Ecto neural progenitor cell (in vitro differentiated cells): ENCODE measurements at regions not wholly inside any gene's neighbourhood (a gene's known extent, or its start where the extent isn't known, plus 50 kb on each side); places are given as distances from the start of the nearest gene placed in this dataset.
"Not testable (repeated sequence)": the region's sequence is repeated elsewhere in the genome, so short reads cannot be mapped to it uniquely, and the experiment has no call there.

Source experiments
- DNase-seq: peaks from one replicate; pipeline ENCODE4 v3.0.0-alpha.2; 2018; ENCODE audit warnings: low spot score

DNA sequence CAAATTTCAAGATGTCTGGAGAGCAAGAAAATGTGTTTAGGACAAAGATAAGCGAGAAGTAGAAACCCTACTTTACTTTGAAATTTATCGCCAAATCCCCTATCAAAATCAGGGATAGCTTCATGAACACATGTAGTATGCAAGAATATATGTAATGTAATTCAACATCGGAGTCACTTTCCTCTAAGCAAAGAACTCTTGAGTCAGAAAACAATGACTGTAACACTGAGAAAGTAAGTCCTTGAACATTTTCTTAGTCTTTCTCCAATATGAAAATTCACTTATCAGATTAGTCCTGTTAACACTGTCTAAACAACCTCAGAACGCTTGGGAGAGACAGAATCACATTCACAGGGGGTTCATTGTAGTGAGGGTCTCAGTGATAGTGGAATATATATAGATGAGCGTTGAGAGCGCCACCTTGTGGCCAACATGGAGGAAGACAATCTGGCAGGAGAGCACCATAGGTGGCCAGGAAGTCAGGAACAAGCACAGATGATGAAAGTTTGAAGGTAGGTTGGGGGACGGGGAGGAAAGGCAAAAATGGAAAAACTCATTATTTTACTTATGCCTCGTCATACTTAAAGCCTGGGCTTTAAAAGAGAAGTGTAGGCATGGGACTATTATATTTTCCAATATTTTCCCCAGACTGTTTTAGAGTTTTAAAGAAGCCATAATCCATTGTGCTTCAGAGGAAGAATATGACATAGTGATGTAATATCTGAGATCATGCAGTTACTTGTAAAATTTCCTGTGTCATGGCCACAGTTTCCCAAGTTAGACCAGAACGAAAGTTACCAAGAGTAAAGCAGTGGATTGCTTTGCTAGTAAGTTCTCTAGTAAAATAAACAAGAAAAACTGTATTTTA, 115.5 kb upstream of the GNAI1 start:
- DNase-seq, result peak; percentile 65

DNA sequence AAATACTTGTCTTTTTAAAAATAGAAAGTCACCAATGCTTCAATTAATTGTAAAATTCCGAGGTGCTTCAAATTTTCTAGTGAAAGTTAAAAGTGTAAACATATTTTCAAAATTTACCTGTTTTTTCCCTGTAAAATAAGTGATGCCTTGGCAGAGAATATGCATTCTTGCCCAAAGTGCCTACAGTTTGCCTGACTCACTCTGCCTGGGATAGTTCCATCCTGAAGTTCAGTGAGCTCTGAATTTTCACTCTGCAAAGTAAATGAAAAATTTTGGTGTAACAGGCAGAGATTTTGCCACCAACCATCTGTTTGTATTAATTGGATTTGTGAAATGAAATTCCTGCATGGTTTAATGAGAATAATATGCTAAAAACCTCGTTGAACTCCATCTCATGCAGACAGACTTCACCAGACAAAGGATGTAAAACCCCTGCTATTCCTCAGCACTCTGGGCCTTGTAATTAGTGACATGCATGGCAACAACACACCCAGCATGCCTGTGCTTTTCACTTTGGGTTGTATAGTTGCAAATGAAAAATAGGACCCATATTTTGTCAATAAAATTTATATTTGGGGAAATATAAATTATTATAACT, 117.4 kb upstream of the GNAI1 start:
- no peak for DNase-seq

DNA sequence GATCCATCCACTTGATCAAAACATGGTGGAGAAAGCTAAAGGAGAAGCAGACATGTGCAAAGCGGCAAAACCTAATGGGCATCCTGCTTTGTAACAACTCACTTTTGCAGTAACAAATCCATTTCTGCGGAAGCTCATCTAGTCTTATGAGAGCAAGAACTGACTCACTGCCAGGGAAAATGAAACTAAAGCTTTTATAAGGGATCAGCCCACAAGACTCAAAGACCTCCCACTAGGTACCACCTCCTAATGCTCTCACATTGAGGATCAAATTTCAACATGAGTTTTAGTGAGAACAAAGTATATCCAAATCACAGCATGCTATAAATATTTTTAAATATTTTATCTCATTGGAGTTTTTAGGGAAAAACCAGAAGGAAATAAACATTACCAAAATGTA, 120.1 kb upstream of the GNAI1 start:
- no peak for DNase-seq

DNA sequence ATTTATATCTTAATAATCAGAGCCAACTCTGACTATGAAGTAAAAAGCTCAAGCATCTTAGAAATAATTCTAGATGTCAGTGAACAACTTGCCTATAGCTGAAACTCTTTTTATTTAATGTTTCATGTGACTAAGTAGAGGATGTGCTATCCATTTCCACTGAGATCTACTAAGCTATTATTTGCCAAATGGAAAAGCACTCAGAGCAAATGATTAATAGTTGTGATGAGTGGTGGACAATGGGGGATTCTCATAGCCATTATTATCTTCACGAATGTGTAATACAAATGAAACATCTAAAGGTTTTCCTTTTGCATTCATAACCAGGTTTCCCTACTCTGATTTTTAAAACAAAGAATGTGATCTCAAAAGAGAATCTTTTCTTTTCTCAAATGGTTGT, 126.6 kb upstream of the GNAI1 start:
- no peak for DNase-seq

DNA sequence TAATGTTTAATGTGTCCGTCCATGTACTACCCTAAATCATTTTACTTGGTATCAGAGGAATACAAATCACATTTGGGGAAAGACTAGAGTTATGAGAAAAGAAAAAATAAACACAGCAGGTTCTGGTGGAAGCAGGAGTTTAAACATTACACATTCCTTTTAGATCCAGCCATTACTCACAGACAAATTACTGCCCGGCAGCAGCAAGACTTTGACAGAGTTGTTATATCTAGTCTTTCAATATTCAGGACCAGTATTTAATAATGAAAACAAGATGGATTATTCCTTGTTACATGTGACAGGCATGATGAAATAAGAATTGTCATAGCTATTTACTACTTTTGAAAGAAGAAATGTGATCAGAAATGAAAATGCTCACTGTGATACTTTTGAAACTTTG, 131.8 kb upstream of the GNAI1 start:
- DNase-seq, result no peak

DNA sequence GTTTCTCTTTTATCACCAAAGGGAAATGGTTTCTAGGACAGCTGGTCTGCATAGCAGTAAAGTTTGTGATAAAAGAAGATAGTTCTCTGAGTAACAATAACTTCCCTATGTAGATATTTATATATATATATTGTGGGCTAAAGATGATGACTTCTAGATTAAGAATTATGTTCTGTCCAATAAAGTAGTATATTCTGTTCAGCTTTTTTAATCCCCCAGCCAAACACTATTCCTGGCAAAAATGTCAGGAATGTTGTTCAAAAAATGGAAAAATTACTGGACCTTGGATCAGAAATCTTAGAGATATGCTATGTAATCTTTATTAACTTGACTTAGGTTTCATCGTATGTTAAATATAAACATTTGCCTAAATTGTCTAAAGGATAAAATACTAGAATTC, 136.3 kb upstream of the GNAI1 start:
- DNase-seq, result no peak

DNA sequence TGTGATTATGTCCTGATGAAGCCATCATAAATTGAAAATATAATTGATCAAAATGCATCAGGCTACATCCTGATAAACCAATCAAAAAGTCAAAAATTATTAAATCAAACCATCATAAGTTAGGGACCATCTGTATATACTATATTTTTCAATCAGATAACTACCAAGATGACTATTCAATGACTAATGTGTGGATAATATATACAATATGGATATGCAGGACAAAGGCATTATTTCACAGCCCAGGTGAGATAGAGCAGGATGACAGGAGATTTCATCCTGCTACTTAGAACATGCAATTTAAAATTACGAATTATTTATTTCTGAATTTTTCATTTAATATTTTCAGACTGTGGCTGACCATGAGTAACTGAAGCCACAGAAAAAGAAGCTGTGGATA, 137.3 kb upstream of the GNAI1 start:
- DNase-seq, result no peak

DNA sequence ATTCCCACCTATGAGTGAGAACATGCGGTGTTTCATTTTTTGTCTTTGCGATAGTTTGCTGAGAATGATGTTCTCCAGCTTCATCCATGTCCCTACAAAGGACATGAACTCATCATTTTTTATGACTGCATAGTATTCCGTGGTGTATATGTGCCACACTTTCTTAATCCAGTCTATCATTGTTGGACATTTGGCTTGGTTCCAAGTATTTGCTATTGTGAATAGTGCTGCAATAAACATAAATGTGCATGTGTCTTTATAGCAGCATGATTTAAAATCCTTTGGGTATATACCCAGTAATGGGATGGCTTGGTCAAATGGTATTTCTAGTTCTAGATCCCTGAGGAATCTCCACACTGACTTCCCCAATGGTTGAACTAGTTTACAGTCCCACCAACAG, 138.9 kb upstream of the GNAI1 start:
- not testable (repeated sequence) for DNase-seq

DNA sequence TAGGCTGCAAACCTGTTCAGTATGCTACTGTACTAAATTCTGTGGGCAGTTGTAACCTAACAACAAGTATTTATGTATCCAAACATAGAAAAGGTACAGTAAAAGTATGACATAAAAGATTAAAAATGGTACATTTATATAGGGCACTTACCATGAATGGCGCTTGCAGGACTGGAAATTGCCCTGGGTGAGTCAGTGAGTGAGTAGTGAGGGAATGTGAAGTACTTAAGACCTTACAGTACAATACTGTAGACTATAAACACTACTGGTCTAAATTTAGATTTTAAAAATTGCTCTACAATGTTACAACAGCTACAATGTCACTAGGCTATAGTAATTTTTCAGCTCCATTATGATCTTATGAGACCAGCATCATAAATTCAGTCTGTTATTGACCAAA, 146.0 kb upstream of the GNAI1 start:
- DNase-seq, result no peak

DNA sequence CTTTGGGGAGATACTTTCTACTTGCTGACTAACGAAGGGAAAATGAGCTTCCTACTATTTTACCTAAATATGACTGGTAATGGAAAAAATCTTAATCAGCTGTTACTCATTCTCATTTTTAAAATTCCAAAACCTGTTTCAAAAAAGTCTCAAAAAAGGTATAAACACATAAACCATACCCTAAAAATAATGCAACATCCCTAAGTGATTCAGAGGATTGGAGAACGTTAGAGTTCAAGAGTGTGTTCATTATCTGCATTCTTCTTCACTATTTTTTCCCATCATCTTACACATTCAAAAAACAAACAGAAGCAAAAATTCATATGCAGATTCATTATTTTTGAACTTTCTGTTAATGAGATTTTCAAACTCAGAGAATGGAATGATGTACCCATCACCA, 150.4 kb upstream of the GNAI1 start:
- DNase-seq, result no peak

DNA sequence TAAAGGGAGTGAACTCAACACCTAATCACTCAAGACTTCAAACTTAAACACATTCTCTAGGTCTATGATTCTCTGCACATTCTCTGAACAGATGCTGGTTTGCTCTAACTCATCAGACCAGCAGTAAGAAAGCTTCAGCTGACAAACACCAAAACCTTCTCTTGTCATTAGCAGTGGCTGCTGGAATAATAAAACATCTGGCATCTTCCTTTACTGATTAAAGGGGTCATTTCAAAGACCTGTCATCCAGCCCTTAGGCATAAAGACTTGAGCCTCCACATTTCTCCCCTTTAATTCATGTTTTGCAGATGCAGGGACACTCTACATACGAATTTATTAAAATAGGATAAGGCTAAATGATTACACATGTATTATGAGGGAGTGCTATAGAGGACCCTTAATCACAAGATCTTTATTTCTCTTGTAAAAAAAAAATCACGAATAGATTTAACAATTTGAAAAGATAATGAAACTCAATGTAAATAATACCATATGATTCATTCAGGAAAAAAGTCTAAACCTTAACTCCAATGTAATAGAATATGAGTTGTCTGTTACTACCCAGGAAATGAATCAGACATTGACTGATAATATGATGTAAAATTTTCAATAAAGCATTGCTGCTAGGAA, 152.4 kb upstream of the GNAI1 start:
- DNase-seq, result no peak

DNA sequence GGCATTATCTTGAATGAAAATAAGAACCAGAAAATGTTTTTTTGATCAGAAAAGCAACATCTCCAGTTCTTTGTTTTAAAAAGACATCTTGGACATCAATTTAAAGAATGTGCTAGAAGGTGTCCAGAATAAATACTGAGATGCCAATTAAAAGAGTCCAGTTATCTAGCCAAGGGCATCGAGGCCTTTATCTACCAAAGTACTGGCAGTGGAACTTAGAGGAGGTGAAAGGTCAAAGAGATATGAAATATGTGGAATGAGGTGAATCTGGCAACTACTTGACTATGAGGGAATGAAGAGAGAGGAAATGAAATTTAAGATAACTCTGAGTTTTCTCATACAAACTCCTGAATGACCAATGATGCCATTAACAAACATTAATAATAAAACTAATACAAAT, 154.3 kb upstream of the GNAI1 start:
- DNase-seq, result no peak

DNA sequence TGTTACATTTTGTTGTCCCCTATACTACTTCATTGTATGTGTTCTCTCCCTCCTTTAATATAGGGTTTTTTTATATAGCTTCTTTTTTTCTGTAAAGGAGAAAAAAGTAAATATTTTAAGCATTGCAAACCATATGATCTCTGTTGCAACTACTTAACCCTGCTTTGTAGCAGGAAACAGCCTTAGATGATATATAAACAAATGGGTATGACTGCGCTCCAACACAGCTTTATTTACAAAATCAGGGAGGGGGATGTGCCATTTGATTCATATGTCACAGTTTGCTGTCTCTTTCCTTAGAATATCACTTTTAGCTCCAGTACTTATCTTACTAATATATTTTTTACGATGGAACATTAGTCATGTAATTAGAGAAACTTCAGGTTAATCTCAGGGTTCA, 155.2 kb upstream of the GNAI1 start:
- no peak for DNase-seq

DNA sequence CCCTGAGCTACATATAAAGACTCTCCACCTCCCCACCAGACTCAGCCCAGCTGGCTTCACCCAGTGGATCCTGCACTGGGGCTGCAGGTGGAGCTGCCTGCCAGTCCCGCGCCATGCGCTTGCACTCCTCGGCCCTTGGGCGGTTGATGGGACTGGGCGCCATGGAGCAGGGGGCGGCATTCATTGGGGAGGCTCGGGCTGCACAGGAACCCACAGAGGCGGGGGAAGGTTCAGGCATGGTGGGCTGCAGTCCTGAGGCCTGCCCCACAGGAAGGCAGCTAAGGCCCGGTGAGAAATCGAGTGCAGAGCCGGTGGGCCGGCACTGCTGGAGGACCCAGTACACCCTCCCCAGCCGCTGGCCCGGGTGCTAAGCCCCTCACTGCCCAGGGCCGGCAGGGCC, 157.2 kb upstream of the GNAI1 start:
- no peak for DNase-seq

DNA sequence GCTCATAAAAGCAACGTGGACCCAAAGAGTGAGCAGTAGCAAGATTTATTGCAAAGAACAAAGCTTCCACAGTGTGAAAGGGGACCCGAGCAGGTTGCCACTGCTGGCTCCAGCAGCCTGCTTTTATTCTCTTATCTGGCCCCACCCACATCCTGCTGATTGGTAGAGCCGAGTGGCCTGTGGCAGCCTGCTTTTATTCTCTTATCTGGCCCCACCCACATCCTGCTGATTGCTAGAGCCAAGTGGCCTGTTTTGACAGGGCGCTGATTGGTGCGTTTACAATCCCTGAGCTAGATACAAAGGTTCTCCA, 158.0 kb upstream of the GNAI1 start:
- DNase-seq, result not testable (repeated sequence)

DNA sequence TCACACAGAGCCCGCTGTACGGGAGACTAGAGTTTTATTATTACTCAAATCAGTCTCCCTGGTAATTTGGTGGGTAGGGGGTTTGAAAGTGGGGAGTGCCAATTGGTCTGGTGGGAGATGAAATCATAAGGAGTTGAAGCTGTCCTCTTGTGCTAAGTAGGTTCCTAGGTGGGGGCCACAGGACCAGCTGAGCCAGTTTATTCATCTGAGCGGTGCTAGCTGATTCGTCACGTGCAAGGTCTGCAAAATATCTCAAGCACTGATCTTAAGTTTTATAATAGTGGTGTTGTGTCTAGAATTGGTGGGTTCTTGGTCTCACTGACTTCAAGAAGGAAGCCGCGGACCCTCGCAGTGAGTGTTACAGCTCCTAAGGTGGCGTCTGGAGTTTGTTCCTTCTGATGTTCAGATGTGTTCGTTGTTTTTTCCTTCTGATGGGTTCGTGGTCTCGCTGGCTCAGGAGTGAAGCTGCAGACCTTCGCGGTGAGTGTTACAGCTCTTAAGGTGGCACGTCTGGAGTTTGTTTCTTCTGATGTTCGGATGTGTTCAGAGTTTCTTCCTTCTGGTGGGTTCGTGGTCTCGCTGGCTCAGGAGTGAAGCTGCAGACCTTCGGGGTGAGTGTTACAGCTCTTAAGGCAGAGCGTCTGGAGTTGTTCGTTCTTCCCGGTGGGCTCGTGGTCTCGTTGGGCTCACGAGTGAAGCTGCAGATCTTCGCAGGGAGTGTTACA, 158.5 kb upstream of the GNAI1 start:
- DNase-seq, result not testable (repeated sequence)

DNA sequence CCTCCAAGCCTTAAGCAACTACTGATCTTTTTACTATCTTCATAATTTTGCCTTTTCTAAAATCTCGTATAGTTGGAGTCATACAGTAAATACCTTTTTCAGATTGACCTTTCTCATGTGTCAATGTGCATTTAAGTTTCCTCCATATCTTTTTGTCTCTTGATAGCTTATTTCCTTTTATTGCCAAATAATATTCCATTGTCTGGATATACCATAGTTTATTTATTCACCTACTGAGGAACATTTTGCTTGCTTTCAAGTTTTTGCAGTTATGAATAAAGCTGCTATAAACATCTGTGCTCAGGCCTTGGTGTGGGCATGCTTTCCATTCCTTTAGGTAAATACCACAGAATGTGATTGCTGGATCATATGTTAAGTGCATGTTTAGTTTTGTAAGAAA, 161.2 kb upstream of the GNAI1 start:
- DNase-seq, result no peak

DNA sequence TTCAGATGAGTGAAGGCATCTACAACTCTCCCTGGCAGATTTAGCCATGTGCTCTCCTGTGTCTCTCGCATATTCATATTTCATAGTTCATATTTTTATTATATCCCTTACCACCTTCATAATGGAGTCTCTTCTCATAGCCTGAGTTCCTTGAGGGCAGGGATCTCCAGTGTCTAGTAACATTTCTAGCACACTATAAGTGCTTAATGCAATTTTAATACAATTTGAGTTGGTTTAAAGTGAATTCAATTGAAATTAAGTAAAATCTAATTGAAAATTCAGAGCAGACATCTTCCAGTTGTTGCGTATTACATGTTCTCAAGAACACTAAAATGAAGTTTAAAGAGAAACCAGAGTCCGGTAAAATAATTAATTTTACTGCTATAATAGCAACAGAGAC, 163.6 kb upstream of the GNAI1 start:
- no peak for DNase-seq

DNA sequence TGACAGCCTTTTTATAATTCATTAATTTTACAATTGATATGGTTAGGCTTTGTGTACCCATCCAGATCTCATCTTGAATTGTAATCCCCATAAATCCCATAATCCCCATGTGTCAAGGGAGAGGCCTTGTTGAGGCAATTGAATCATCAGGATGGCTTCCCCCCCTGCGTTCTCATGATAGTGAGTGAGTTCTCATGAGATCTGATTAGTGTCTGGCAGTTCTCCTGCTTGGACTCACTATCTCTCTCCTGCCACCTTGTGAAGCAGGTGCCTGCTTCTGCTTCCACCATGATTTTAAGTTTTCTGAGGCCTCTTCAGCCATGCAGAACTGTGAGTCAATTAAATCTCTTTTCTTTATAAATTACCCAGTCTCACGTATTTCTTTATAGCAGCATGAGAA, 165.7 kb upstream of the GNAI1 start:
- no peak for DNase-seq

DNA sequence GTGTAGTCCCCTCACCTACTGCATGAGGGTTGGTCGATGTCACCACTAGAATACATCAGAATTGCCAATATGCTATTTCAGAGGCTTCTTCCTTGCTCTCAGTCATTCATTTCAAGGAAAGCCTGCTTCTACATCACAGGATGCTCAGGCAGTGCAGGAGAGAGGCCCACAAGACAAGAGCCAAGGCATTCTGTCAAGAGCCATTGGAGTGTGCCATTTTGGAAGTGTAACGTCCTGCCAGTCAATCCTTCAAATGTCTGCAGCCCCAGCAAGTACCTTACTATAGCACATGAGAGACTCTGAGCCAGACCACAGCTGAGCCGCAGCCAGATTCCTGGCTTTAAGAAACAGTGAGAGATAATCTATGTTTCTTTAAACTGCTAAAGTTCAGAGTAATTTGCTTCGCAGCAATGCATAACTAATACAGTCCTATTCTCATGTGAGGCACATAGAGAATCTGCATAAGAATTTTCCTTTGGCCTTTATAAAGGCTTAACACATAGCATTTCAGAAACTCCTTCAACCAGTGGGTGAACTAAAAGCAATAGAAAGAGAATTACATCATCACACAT, 166.5 kb upstream of the GNAI1 start:
- DNase-seq, result no peak

DNA sequence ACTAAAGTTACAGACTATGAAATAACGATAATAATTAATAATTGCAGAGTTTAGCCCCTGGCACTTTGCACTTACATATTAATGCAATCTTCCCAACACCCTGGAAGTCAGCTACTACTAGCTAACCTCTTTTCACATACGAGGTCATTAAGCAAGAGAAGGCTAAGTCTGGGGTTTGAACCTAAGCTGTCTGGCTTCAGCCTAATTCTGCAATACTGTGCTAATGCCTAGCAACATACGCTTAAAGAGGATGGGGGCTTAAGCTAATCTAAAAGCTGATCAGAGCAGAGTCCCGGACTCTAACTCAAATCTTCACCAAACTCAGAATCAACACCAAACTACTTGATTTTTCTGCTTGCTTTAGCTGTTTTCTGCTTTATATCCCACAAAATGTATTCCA, 168.7 kb upstream of the GNAI1 start:
- DNase-seq, result no peak

DNA sequence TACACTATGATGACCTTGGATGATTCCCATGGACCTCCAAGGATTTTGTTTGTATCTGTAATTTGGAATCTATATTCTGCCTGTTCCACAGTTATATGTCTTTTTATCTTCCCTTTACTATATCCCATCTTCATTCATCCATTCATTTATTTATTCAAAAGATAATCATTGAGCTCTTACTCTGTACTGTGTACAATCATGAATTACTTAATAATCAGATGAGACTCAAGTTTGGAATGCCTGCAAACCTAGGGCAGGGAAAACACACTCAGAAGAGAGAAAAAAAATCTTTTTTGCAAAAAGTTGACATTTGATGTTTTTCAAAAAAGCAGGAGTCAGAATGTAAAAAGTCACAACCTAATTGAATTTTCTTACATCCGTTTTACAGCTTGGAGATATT, 170.2 kb upstream of the GNAI1 start:
- no peak for DNase-seq

DNA sequence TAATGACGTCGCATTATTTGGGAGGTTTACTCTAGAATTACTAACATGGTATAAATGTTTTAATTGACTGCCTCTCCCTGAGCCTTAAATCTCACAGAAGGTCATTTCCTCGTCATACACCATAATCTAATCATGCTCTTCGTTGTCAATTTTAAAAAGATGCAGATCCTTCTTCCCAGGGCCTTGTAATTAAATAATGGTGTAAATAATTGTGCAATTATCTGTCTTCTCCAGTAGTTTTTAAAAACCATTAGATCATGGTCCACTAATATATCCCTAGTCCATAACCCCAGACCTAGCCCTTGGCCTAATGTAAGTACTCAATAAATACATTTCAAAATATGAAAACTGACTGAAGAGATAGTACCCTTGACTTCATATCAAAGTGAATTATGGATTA, 181.5 kb upstream of the GNAI1 start:
- DNase-seq, result no peak
